ENCODE measurements at regions not wholly inside any gene's neighbourhood (a gene's known extent, or its start where the extent isn't known, plus 50 kb on each side); places are given as distances from the start of the nearest gene placed in this dataset.

- no peak for TF ChIP-seq POLR2A (IDR thresholded peaks at IDR 0.05; ENCODE audit: low read depth, low read length)
- TF ChIP-seq POLR2AphosphoS5 (IDR thresholded peaks at IDR 0.05; ENCODE audit: low read depth, low read length): no peak
- no peak for TF ChIP-seq TAF1 (IDR thresholded peaks at IDR 0.05; ENCODE audit: low read depth, low read length)
- no peak for TF ChIP-seq SPI1 (IDR thresholded peaks at IDR 0.05; ENCODE audit: low read depth, low read length)
- no peak for TF ChIP-seq POU2F2 (IDR thresholded peaks at IDR 0.05; ENCODE audit: low read depth, low read length)
- no peak for TF ChIP-seq PAX5 (IDR thresholded peaks at IDR 0.05; ENCODE audit: insufficient read depth, low read length, severe bottlenecking)
Observed at GRCh38 chr18:22040533-22040932, 128.9 kb upstream of the GATA6 start.
